ENCODE measurements at regions not wholly inside any gene's neighbourhood (a gene's known extent, or its start where the extent isn't known, plus 50 kb on each side); places are given as distances from the start of the nearest gene placed in this dataset.
"Not testable (repeated sequence)": the region's sequence is repeated elsewhere in the genome, so short reads cannot be mapped to it uniquely, and the experiment has no call there.

DNA sequence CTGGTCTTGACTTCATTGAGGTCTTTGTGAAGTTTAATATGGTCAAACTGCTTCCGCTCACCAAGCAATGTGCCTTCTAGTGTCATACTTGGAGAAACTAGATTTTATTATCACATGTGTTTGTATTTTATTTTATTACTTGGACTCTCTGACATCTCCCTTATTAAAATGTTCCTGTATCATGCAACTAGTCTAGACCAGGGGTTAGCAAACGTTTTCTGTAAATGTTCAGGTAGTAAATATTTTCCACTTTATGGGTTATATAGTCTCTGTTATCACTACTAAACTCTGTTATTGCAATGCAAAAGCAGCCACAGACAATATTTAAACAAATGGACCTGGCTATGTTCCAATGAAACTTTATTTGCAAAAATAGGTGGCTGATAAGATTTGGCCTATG is 443.8 kb downstream of the MID1IP1 start:
- no peak for DNase-seq

- no peak for DNase-seq
These were observed 446.3 kb downstream of the MID1IP1 start for GRCh38 chrX:39247536-39247935.

DNA sequence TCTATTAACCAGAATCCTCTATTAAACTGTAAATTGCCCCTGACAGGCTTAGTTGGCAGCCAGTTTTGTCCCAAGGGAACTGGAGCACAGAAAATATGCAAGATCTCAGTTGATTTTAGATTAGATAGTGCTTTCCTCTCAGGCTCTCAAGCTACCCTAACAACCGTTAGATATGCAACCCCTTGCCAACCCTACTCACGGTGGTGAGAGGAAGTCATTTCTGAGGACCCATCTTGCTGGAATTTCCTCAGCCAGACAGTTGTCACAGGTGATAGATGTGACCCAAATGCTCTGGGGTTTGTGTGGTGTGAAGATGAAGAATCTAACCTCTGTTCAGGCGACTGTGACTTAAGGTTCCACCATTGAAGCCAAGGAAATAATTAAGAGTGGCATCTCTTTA is 447.1 kb downstream of the MID1IP1 start:
- DNase-seq, result no peak

- DNase-seq, result no peak
These were observed 448.7 kb downstream of the MID1IP1 start for GRCh38 chrX:39249999-39250398.

GRCh38 chrX:39251995-39252394 is 450.7 kb downstream of the MID1IP1 start:
- DNase-seq, result no peak

- DNase-seq, result no peak
These were observed 452.3 kb downstream of the MID1IP1 start for GRCh38 chrX:39253551-39253950.

GRCh38 chrX:39258331-39258730 is 457.1 kb downstream of the MID1IP1 start:
- no peak for DNase-seq

DNA sequence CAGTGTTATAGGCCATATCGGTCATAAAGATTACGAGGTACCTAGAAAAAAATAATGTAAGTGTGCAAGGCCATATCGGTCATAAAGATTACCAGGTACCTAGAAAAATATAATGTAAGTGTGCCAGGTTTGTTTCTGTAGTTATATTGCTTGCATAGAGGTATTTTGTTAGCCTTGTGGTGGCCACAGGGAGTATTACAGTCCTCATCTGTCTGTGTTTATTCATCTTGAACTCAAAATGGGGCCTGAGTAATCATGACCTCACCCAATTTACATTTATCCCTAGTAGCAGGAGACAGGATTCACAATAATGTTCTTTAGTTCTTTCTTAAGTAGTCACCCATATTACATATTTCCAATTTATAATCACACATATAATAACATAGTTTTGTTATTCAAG is 459.7 kb downstream of the MID1IP1 start:
- no peak for DNase-seq

DNA sequence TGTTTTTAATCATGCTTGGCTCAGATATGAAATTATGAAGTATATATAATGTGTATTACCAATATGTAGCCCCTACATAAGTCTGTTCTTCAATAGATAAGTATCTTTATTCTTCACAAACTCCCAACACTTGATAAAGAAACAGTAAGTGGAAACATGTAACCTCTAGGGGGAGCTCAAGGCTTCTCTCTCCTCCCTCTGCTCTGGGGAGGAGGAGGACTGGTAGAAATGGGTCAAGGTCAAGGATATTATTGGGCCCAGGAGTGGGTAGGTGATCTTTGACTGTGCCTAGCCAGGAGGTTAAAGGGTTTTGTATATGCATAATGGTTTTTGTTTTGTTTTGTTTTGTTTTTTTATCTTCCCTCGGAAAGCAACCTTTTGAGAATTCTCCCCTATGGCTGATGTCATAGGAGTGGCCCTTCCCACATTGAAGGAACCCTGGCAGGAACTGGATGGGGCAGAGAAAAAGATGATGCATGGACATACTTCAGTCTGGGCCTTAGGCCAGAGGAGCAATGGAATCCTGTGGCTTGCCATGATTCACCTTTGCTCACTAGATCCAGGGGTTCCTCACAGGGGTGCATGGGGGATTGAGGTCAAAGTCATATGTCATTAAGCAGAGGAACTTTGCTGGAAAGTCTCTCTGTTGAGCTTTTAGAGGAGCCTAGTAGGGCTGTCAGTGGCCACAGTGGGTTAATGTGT is 460.3 kb downstream of the MID1IP1 start:
- DNase-seq, result no peak

GRCh38 chrX:39262641-39263040 is 461.4 kb downstream of the MID1IP1 start:
- DNase-seq, result no peak

- no peak for DNase-seq
These were observed 462.8 kb downstream of the MID1IP1 start for GRCh38 chrX:39264023-39264422.

- DNase-seq, result no peak
These were observed 465.9 kb downstream of the MID1IP1 start for GRCh38 chrX:39267176-39267575.

- no peak for DNase-seq
These were observed 466.9 kb downstream of the MID1IP1 start for GRCh38 chrX:39268207-39268606.

- DNase-seq, result no peak
These were observed 474.3 kb downstream of the MID1IP1 start for GRCh38 chrX:39275500-39276068.

DNA sequence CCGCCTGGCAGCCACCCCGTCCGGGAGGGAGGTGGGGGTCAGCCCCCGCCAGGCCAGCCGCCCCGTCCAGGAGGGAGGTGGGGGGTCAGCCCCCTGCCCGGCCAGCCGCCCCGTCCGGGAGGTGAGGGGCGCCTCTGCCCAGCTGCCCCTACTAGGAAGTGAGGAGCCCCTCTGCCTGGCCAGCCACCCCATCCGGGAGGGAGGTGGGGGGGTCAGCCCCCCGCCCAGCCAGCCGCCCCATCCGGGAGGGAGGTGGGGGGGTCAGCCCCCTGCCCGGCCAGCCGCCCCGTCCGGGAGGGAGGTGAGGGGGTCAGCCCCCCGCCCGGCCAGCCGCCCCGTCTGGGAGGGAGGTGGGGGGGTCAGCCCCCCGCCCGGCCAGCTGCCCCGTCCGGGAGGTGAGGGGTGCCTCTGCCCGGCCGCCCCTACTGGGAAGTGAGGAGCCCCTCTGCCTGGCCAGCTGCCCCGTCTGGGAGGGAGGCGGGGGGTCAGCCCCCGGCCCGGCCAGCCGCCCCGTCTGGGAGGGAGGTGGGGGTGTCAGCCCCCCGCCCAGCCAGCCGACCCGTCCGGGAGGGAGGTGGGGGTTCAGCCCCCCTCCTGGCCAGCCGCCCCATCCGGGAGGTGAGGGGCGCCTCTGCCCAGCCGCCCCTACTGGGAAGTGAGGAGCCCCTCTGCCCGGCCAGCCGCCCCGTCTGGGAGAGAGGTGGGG is 476.6 kb downstream of the MID1IP1 start:
- DNase-seq, result not testable (repeated sequence)

DNA sequence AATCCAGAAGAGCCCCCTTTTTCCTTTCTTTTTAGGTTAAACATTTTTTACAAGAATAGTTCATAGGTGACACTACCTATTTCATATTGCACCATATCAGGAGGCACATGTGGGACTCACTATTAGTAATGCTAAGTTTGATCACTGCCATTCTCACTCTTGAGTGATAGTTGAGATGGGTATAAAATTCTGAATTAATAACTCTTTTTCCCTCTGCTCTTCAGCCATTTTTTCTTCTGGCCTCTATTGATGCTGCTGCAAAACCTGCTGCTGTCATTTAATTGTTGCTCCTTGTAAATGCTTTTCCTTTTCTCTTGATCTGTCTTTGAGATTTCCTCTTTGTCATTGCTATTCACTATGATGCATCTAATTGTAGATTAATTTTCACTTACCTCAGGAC is 482.0 kb downstream of the MID1IP1 start:
- DNase-seq, result no peak

DNA sequence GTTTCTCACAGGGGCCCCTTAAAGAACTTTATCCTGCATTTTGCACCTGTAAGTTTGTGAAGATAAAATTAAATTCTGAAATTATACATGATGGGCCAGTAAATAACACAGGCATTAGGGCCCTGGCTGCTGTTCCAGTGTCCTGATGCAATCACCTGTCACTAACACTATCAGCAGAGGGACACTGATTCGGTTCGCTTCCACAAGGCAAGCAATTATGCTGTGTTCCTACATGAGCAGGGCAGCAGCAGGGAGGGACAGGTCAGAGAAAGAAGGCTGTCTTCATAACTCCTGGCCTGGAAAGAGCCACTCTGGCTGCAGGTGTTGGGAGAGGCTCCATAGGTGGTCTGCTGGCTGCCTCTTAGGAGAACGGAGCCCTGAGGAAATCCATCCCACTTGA is 487.3 kb downstream of the MID1IP1 start:
- DNase-seq, result no peak

DNA sequence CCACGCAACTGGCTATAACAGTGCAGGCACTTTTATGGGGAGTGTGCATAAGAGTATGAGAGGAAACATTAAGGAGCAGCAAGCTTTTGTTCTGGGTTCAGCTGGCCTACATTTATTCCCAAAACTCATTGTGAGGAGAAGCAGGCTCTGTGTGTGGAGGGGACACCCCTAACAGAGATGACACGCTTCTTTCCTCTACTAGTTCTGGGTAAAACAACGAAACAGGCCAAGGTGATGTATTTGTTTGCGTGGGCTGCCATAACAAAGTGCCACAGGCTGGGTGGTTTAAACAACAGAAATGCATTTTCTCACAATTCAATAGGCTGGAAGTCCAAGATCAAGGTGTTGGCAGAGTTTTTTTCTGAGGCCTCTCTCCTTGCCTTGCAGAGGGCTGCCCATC is 488.6 kb downstream of the MID1IP1 start:
- no peak for DNase-seq

- no peak for DNase-seq
These were observed 491.9 kb downstream of the MID1IP1 start for GRCh38 chrX:39293203-39293602.

DNA sequence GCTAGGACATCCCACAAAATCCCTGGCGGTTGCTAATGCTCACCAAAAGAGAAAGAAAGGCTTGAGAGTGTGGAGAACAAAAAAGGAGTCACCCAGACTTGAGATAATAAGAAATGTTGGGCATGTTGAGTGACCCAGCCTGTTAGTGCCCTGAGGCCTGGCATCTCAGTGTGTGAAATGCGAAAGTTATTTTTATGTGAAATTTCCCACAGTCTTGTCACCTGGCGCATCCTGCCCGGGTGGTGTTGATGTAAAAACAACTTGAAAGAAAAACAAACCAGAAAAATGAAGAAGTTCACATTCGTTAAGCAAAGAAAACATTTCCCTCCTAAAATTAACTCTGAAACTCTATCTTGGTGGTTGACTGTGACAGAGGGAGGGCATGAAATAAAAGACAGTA is 495.2 kb downstream of the MID1IP1 start:
- no peak for DNase-seq

DNA sequence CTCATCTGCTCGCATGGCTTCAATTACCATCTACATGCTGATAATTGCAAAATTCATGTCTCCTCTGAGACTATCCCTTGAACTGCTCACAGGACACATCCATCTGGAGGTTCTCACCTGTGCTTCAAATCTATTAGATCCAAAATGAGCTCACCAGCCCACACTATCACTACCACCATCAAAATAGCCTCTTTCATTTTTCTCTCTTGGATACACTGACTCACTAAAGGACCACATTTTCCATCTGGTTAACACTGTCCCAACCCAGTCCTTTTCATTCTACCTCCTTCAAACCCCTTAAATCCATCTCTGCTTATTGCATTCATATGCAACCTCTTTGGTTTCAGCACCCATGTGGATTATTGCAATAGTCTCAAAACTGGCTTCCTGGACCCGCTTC is 497.6 kb downstream of the MID1IP1 start:
- no peak for DNase-seq

DNA sequence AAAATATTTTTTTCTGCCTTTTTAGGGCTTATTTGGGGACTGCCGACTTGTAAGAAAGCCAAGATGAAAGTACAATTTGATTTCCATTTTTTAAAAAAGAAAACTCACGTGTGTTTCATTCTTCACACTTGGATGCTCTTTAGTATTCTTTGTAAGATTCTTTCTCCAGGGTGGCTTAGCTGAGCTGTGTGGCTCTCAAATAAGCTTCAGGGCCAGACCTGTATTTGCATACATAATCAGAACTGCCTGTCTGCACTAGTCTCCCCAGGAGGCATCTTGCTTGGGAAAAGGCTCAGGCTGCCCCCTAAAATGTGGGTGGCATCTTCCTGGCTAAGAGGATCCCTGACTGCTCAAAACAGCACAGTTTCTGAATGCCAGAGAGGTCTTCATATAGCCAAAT is 498.4 kb downstream of the MID1IP1 start:
- no peak for DNase-seq

GRCh38 chrX:39301036-39301435 is 499.8 kb downstream of the MID1IP1 start:
- no peak for DNase-seq

DNA sequence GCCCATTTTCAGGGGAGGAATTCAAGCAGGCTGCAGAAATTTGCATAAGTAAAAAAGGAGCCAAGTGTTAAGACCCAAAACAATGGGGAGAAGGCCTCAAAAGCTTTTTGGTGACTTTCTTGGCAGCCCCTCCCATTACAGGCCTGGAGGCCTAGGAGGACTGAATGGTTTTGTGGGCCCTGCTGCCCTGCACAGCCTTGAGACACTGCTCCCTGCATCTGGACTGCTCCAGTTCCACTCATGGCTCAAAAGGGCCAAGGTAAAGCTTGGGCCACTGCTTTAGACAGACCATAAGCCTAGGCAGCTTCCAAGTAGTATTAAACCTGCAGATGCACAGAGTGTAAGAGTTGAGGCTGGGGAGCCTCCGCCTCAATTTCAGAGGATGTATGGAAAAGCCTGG is 501.6 kb downstream of the MID1IP1 start:
- no peak for DNase-seq

DNA sequence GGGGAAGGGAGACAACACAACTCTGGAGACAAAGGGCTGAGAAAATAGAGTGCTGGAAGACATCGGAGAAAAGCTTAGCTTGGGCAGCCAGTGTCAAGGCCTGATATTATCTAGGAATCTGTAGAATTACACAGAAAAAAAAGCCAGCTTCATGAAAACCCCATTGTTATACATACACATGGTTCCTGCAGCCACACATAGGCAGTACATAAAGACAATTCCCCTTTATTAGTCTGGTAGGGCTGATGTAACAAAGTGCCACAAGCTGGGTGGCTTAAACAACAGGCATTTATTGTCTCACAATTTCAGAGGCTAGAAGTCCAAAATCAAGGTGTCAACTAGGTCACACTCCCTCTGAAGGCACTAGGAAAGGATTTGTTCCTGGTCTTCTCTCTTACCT is 503.5 kb downstream of the MID1IP1 start:
- no peak for DNase-seq
